Renal pelvis (tissue), 1 donor: ENCODE measurements at regions not wholly inside any gene's neighbourhood (a gene's known extent, or its start where the extent isn't known, plus 50 kb on each side); places are given as distances from the start of the nearest gene placed in this dataset.
A peak's percentile ranks its signal among the peaks of the same experiment; 100 is the strongest.
"Not testable (repeated sequence)": the region's sequence is repeated elsewhere in the genome, so short reads cannot be mapped to it uniquely, and the experiment has no call there.

Experiments used
- DNase-seq: peaks from one replicate; pipeline ENCODE4 v3.0.0-alpha.2; 2013

- no peak for DNase-seq
These were observed 686.5 kb upstream of the AUTS2 start for GRCh38 chr7:68911754-68912153.

GRCh38 chr7:68914006-68914405 is 684.3 kb upstream of the AUTS2 start:
- no peak for DNase-seq

- no peak for DNase-seq
These were observed 681.1 kb upstream of the AUTS2 start for GRCh38 chr7:68917041-68917651.

- no peak for DNase-seq
These were observed 679.7 kb upstream of the AUTS2 start for GRCh38 chr7:68918621-68919020.

- DNase-seq = no peak
These were observed 675.4 kb upstream of the AUTS2 start for GRCh38 chr7:68922850-68923249.

GRCh38 chr7:68925241-68925640 is 673.0 kb upstream of the AUTS2 start:
- DNase-seq = no peak

GRCh38 chr7:68929781-68930261 is 668.5 kb upstream of the AUTS2 start:
- no peak for DNase-seq

GRCh38 chr7:68936471-68937035 is 661.7 kb upstream of the AUTS2 start:
- DNase-seq = peak; percentile 4

GRCh38 chr7:68938151-68938550 is 660.1 kb upstream of the AUTS2 start:
- DNase-seq = no peak

- no peak for DNase-seq
These were observed 654.5 kb upstream of the AUTS2 start for GRCh38 chr7:68943786-68944185.

GRCh38 chr7:68955656-68956055 is 642.6 kb upstream of the AUTS2 start:
- no peak for DNase-seq

- no peak for DNase-seq
These were observed 639.7 kb upstream of the AUTS2 start for GRCh38 chr7:68958571-68958970.

- no peak for DNase-seq
These were observed 634.7 kb upstream of the AUTS2 start for GRCh38 chr7:68963552-68963951.

GRCh38 chr7:68964060-68964459 is 634.2 kb upstream of the AUTS2 start:
- no peak for DNase-seq

GRCh38 chr7:68965351-68965750 is 632.9 kb upstream of the AUTS2 start:
- no peak for DNase-seq

- no peak for DNase-seq
These were observed 630.7 kb upstream of the AUTS2 start for GRCh38 chr7:68967598-68967997.

- DNase-seq = no peak
These were observed 628.7 kb upstream of the AUTS2 start for GRCh38 chr7:68969571-68969970.

- DNase-seq = no peak
These were observed 626.5 kb upstream of the AUTS2 start for GRCh38 chr7:68971634-68972340.

GRCh38 chr7:68977385-68978055 is 620.8 kb upstream of the AUTS2 start:
- peak; percentile 14 for DNase-seq

GRCh38 chr7:68978710-68979109 is 619.6 kb upstream of the AUTS2 start:
- no peak for DNase-seq

- no peak for DNase-seq
These were observed 618.3 kb upstream of the AUTS2 start for GRCh38 chr7:68980011-68980410.

- not testable (repeated sequence) for DNase-seq
These were observed 617.8 kb upstream of the AUTS2 start for GRCh38 chr7:68980432-68980831.

- no peak for DNase-seq
These were observed 614.0 kb upstream of the AUTS2 start for GRCh38 chr7:68984306-68984705.
